ENCODE measurements at regions not wholly inside any gene's neighbourhood (a gene's known extent, or its start where the extent isn't known, plus 50 kb on each side); places are given as distances from the start of the nearest gene placed in this dataset.

- CTCF ChIA-PET, result no interaction called here
These were observed 215.8 kb upstream of the JUN start for GRCh38 chr1:58999676-59000075.

GRCh38 chr1:59004755-59005154 is 220.9 kb upstream of the JUN start:
- BruUV-seq (replicated peaks), result no TSS peak
- H3K27ac Mint-ChIP-seq (ENCODE audit: unreplicated experiment), result no peak overlapping the region
- no peak for TF ChIP-seq CTCF (IDR thresholded peaks at IDR 0.05; ENCODE audit: unreplicated experiment)
- CTCF ChIA-PET, result no interaction called here
- intact Hi-C loops (cut with micrococcal nuclease; ENCODE audit: unreplicated experiment), result no loop called here
- H3K27me3 Mint-ChIP-seq (ENCODE audit: unreplicated experiment), result no peaks in the 10 kb centered on the region
- no peaks in the 10 kb centered on the region for H3K4me1 Mint-ChIP-seq (ENCODE audit: low read depth, unreplicated experiment)
- no peak overlapping the region for H3K4me3 Mint-ChIP-seq (ENCODE audit: low read depth, unreplicated experiment)
- no peaks in the 10 kb centered on the region for H3K9me3 Mint-ChIP-seq (ENCODE audit: low read depth, unreplicated experiment)
- no peaks in the 10 kb centered on the region for H3K36me3 Mint-ChIP-seq (ENCODE audit: insufficient read depth, unreplicated experiment)
- DNase-seq, result no peak

More at GRCh38 chr1:58999676-59000075, 215.8 kb upstream of the JUN start:
- Mint-ChIP-seq H3K4me1 (ENCODE audit: low read depth, unreplicated experiment) (no peaks in the 10 kb centered on the region), H3K27ac (ENCODE audit: unreplicated experiment) (no peak overlapping the region), H3K27me3 (ENCODE audit: unreplicated experiment) (no peaks in the 10 kb centered on the region), H3K9me3 (ENCODE audit: low read depth, unreplicated experiment) (no peaks in the 10 kb centered on the region), H3K4me3 (ENCODE audit: low read depth, unreplicated experiment) (no peak overlapping the region), H3K36me3 (ENCODE audit: insufficient read depth, unreplicated experiment) (no peaks in the 10 kb centered on the region)
- no TSS peak for BruUV-seq (replicated peaks)
- intact Hi-C loops (cut with micrococcal nuclease; ENCODE audit: unreplicated experiment), result no loop called here
- no peak for TF ChIP-seq CTCF (IDR thresholded peaks at IDR 0.05; ENCODE audit: unreplicated experiment)
- DNase-seq, result no peak

GRCh38 chr1:59005491-59006288 is 221.8 kb upstream of the JUN start:
- DNase-seq, result no peak
- no peak for TF ChIP-seq CTCF (IDR thresholded peaks at IDR 0.05; ENCODE audit: unreplicated experiment)
- intact Hi-C loops (cut with micrococcal nuclease; ENCODE audit: unreplicated experiment), result no loop called here
- Mint-ChIP-seq H3K9me3 (ENCODE audit: low read depth, unreplicated experiment) (no peaks in the 10 kb centered on the region), H3K36me3 (ENCODE audit: insufficient read depth, unreplicated experiment) (no peaks in the 10 kb centered on the region), H3K27ac (ENCODE audit: unreplicated experiment) (no peak overlapping the region), H3K4me3 (ENCODE audit: low read depth, unreplicated experiment) (no peak overlapping the region), H3K4me1 (ENCODE audit: low read depth, unreplicated experiment) (no peaks in the 10 kb centered on the region), H3K27me3 (ENCODE audit: unreplicated experiment) (no peaks in the 10 kb centered on the region)
- no TSS peak for BruUV-seq (replicated peaks)
- CTCF ChIA-PET, result no interaction called here

- H3K27ac Mint-ChIP-seq (ENCODE audit: unreplicated experiment), result no peak overlapping the region
- CTCF ChIA-PET, result interaction anchor here (0.6 kb wide), 1 partner anchor 235 kb away, joined by 3 read pairs; no protein-coding TSS in a partner anchor
- no TSS peak for BruUV-seq (replicated peaks)
These were observed 222.4 kb upstream of the JUN start for GRCh38 chr1:59006289-59006658.

More at GRCh38 chr1:59006289-59006658, 222.4 kb upstream of the JUN start:
- Mint-ChIP-seq H3K4me1 (ENCODE audit: low read depth, unreplicated experiment) (no peaks in the 10 kb centered on the region), H3K36me3 (ENCODE audit: insufficient read depth, unreplicated experiment) (no peaks in the 10 kb centered on the region), H3K4me3 (ENCODE audit: low read depth, unreplicated experiment) (no peak overlapping the region), H3K27me3 (ENCODE audit: unreplicated experiment) (no peaks in the 10 kb centered on the region), H3K9me3 (ENCODE audit: low read depth, unreplicated experiment) (no peaks in the 10 kb centered on the region)
- intact Hi-C loops (cut with micrococcal nuclease; ENCODE audit: unreplicated experiment), result no loop called here
- TF ChIP-seq CTCF (IDR thresholded peaks at IDR 0.05; ENCODE audit: unreplicated experiment), result no peak
- no peak for DNase-seq

Measured in Calu3 (cell line).